Prostate gland (tissue), 2 donors: ENCODE measurements at regions not wholly inside any gene's neighbourhood (a gene's known extent, or its start where the extent isn't known, plus 50 kb on each side); places are given as distances from the start of the nearest gene placed in this dataset.

Experiments
- POLR2AphosphoS5 ChIP-seq: sonication (generic); formaldehyde crosslinking; IDR thresholded peaks from one replicate; pipeline ENCODE4 v1.6.1; 2017; ENCODE audit warnings: antibody characterized with exemption
- TF ChIP-seq, protein P1 (sequence below), 4 experiments: fragments of 200-600 bp in 2 of 4; fragments of 450-650 bp in 2 of 4; sonication (generic) in 2 of 4; IDR thresholded peaks; 1 replicate in 3 of 4; 2 replicates in 1 of 4; pipeline ENCODE4 v1.5.1; 2016 to 2019; ENCODE audit warnings: antibody characterized with exemption in 4 of 4, mild to moderate bottlenecking in 2 of 4, moderate library complexity in 2 of 4

GRCh38 chr3:127074900-127075360 is 92.0 kb downstream of the PLXNA1 start:
- TF ChIP-seq, protein P1, sequence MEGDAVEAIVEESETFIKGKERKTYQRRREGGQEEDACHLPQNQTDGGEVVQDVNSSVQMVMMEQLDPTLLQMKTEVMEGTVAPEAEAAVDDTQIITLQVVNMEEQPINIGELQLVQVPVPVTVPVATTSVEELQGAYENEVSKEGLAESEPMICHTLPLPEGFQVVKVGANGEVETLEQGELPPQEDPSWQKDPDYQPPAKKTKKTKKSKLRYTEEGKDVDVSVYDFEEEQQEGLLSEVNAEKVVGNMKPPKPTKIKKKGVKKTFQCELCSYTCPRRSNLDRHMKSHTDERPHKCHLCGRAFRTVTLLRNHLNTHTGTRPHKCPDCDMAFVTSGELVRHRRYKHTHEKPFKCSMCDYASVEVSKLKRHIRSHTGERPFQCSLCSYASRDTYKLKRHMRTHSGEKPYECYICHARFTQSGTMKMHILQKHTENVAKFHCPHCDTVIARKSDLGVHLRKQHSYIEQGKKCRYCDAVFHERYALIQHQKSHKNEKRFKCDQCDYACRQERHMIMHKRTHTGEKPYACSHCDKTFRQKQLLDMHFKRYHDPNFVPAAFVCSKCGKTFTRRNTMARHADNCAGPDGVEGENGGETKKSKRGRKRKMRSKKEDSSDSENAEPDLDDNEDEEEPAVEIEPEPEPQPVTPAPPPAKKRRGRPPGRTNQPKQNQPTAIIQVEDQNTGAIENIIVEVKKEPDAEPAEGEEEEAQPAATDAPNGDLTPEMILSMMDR (IDR thresholded peaks at IDR 0.05): no peak
- no peak for TF ChIP-seq POLR2AphosphoS5
